HL-60 (cell line): ENCODE measurements at regions not wholly inside any gene's neighbourhood (a gene's known extent, or its start where the extent isn't known, plus 50 kb on each side); places are given as distances from the start of the nearest gene placed in this dataset.

ENCODE experiments used
- DNase-seq, 2 experiments: peaks; one replicate each; pipeline ENCODE4 v3.0.0-alpha.2; 2010 to 2020; ENCODE audit warnings: low read depth in 1 of 2, low spot score in 1 of 2
- H3K27ac ChIP-seq: fragments of 250-450 bp; sonication (Bioruptor Pico); replicated peaks from 2 replicates; pipeline ENCODE4 v1.5.1; 2020; ENCODE audit warnings: mild to moderate bottlenecking, moderate library complexity
- H3K27me3 ChIP-seq: fragments of 250-450 bp; sonication (Bioruptor Pico); 2 replicates; pipeline ENCODE4 v1.5.1; 2021; ENCODE audit warnings: mild to moderate bottlenecking, moderate library complexity; ENCODE audit not compliant: insufficient read depth, poor library complexity, severe bottlenecking
- H3K4me3 ChIP-seq: replicated peaks from 2 replicates; pipeline ENCODE4 v1.5.1; 2011; ENCODE audit warnings: mild to moderate bottlenecking, control low read depth, low read length; ENCODE audit not compliant: insufficient read depth
- GABPA ChIP-seq: IDR thresholded peaks from 2 replicates; pipeline ENCODE4 v1.6.1; 2012; ENCODE audit warnings: low read depth
- POLR2AphosphoS5 ChIP-seq: IDR thresholded peaks from 2 replicates; pipeline ENCODE4 v1.6.1; 2012; ENCODE audit warnings: low read depth
- SPI1 ChIP-seq: IDR thresholded peaks from 2 replicates; pipeline ENCODE4 v1.6.1; 2012; ENCODE audit warnings: low read depth, mild to moderate bottlenecking, borderline replicate concordance
- TF ChIP-seq, protein P1 (sequence below): IDR thresholded peaks from 2 replicates; pipeline ENCODE4 v1.6.1; 2012; ENCODE audit warnings: low read depth; ENCODE audit not compliant: insufficient replicate concordance
- TF ChIP-seq, protein P2 (sequence below): IDR thresholded peaks from one replicate; pipeline ENCODE4 v1.5.1; 2011; ENCODE audit warnings: low read length, control low read depth, inconsistent platforms; ENCODE audit not compliant: insufficient read depth

DNA sequence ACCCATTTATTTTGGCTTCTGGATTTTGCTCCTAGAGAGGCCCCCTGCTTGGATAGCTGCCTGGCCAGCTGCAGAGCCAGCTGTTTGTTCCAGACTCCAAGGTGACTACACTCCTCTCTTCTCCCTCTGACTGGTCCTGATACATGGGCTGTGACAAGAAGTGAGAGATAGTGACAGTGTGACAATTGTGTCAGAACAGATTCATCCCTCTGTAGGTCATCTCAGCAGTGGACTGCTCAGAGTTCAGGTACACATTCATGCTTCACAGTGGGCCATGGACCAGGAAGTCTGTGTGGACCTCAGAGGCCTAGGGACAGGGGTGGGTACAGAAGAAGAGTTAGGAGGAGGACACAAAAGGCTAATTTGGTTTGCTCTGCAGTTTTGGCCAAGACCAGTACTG lies 188.2 kb upstream of the MKLN1 start:
- no peak for TF ChIP-seq GABPA
- no peak for TF ChIP-seq POLR2AphosphoS5
- TF ChIP-seq SPI1: no peak
- TF ChIP-seq, protein P1, sequence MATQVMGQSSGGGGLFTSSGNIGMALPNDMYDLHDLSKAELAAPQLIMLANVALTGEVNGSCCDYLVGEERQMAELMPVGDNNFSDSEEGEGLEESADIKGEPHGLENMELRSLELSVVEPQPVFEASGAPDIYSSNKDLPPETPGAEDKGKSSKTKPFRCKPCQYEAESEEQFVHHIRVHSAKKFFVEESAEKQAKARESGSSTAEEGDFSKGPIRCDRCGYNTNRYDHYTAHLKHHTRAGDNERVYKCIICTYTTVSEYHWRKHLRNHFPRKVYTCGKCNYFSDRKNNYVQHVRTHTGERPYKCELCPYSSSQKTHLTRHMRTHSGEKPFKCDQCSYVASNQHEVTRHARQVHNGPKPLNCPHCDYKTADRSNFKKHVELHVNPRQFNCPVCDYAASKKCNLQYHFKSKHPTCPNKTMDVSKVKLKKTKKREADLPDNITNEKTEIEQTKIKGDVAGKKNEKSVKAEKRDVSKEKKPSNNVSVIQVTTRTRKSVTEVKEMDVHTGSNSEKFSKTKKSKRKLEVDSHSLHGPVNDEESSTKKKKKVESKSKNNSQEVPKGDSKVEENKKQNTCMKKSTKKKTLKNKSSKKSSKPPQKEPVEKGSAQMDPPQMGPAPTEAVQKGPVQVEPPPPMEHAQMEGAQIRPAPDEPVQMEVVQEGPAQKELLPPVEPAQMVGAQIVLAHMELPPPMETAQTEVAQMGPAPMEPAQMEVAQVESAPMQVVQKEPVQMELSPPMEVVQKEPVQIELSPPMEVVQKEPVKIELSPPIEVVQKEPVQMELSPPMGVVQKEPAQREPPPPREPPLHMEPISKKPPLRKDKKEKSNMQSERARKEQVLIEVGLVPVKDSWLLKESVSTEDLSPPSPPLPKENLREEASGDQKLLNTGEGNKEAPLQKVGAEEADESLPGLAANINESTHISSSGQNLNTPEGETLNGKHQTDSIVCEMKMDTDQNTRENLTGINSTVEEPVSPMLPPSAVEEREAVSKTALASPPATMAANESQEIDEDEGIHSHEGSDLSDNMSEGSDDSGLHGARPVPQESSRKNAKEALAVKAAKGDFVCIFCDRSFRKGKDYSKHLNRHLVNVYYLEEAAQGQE: no peak
- TF ChIP-seq, protein P2, sequence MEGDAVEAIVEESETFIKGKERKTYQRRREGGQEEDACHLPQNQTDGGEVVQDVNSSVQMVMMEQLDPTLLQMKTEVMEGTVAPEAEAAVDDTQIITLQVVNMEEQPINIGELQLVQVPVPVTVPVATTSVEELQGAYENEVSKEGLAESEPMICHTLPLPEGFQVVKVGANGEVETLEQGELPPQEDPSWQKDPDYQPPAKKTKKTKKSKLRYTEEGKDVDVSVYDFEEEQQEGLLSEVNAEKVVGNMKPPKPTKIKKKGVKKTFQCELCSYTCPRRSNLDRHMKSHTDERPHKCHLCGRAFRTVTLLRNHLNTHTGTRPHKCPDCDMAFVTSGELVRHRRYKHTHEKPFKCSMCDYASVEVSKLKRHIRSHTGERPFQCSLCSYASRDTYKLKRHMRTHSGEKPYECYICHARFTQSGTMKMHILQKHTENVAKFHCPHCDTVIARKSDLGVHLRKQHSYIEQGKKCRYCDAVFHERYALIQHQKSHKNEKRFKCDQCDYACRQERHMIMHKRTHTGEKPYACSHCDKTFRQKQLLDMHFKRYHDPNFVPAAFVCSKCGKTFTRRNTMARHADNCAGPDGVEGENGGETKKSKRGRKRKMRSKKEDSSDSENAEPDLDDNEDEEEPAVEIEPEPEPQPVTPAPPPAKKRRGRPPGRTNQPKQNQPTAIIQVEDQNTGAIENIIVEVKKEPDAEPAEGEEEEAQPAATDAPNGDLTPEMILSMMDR: no peak
- Histone ChIP-seq H3K27me3 (no peaks in the 10 kb centered on the region), H3K27ac (no peak overlapping the region), H3K4me3 (no peak overlapping the region)
- DNase-seq: no peak

DNA sequence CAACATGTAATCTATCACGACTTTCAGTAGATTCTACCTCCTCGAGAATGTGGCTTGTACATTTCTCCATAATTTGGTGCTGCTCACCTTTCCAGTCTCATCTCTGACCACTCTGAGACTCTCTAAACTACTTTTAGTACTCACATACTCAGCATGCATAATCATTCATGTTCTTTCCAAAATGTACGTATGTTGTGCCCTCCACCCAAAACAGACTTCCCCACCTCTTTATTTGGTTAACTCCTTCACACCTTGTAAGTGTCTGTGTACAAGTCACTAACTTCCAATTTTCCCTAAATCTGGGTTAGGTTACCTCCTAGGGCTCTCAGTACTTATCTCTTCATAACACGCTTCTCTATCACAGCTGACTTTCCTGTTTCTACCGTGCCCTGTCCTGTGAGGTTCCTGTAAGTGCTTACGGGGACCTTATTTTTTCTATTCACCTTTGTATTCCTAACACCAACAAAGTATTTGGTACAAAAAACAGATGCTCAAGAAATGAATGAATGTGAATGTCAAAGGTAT lies 186.2 kb upstream of the MKLN1 start:
- H3K27me3 ChIP-seq: no peaks in the 10 kb centered on the region
- no peak overlapping the region for H3K27ac ChIP-seq
- DNase-seq: no peak
- no peak overlapping the region for H3K4me3 ChIP-seq
- TF ChIP-seq POLR2AphosphoS5 (no peak), GABPA (no peak), SPI1 (no peak)
- TF ChIP-seq, protein P1: no peak
- TF ChIP-seq, protein P2: no peak

DNA sequence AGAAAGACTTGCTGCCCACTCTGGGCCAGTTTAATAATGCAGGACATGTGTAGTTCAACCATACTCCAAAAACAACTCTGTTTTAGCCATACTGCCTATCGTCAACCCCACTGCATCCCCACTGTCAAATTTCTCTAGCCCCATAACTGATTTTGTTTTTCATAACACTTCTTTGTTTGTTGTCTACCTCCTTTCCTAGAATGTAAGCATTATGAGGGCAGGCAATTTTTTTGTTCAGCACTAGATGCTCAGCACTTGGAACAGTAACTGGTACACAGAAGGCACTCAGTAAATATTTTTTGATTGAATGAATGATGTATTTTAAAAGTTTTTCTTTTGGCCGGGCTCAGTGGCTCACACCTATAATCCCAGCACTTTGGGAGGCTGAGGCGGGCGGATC lies 183.8 kb upstream of the MKLN1 start:
- no peak overlapping the region for H3K4me3 ChIP-seq
- no peaks in the 10 kb centered on the region for H3K27me3 ChIP-seq
- H3K27ac ChIP-seq: no peak overlapping the region
- TF ChIP-seq POLR2AphosphoS5 (no peak), GABPA (no peak), SPI1 (no peak)
- TF ChIP-seq, protein P1: no peak
- TF ChIP-seq, protein P2: no peak
- no peak for DNase-seq
